A549 (cell line): ENCODE measurements at regions not wholly inside any gene's neighbourhood (a gene's known extent, or its start where the extent isn't known, plus 50 kb on each side); places are given as distances from the start of the nearest gene placed in this dataset.

Source experiments
- CTCF ChIP-seq: fragments of >200 bp; sonication (Bioruptor Twin); formaldehyde crosslinking; IDR thresholded peaks from 3 replicates; pipeline ENCODE4 v1.5.1; 2016
- HOXB5 ChIP-seq: fragments of 250-450 bp; sonication (Bioruptor Pico); IDR thresholded peaks from 2 replicates; pipeline ENCODE4 v1.5.0; 2020; ENCODE audit warnings: mild to moderate bottlenecking, moderate library complexity
- NFE2L2 ChIP-seq: fragments of 150-350 bp; conservative IDR thresholded peaks from 2 replicates; pipeline ENCODE4 v1.6.1; 2014; ENCODE audit warnings: low read length
- POLR2A ChIP-seq: IDR thresholded peaks from 2 replicates; pipeline ENCODE4 v1.6.1; 2012; ENCODE audit warnings: mild to moderate bottlenecking, low read length
- POLR2AphosphoS2 ChIP-seq: conservative IDR thresholded peaks from 2 replicates; pipeline ENCODE4 v1.6.1; 2012; ENCODE audit warnings: low read length, improper control_type of control experiment, inconsistent platforms
- RAD21 ChIP-seq, 2 experiments: fragments of >200 bp in 1 of 2; sonication (Bioruptor Twin) in 1 of 2; formaldehyde crosslinking in 1 of 2; IDR thresholded peaks in 1 of 2; conservative IDR thresholded peaks in 1 of 2; 2 replicates in 1 of 2; 3 replicates in 1 of 2; pipeline ENCODE4 v1.6.1; 2012 to 2018; ENCODE audit warnings: inconsistent platforms in 1 of 2
- SREBF2 ChIP-seq: fragments of 450-650 bp; IDR thresholded peaks from 2 replicates; pipeline ENCODE4 v1.6.1; 2014; ENCODE audit warnings: mild to moderate bottlenecking, moderate library complexity
- TF ChIP-seq, protein P1 (sequence below): fragments of 200-600 bp; sonication (generic); IDR thresholded peaks from 2 replicates; pipeline ENCODE4 v1.6.1; 2016; ENCODE audit warnings: antibody characterized with exemption, mild to moderate bottlenecking, moderate library complexity
- TF ChIP-seq, protein P2 (sequence below): IDR thresholded peaks from 2 replicates; pipeline ENCODE4 v1.6.1; 2012; ENCODE audit warnings: low read depth, borderline replicate concordance

DNA sequence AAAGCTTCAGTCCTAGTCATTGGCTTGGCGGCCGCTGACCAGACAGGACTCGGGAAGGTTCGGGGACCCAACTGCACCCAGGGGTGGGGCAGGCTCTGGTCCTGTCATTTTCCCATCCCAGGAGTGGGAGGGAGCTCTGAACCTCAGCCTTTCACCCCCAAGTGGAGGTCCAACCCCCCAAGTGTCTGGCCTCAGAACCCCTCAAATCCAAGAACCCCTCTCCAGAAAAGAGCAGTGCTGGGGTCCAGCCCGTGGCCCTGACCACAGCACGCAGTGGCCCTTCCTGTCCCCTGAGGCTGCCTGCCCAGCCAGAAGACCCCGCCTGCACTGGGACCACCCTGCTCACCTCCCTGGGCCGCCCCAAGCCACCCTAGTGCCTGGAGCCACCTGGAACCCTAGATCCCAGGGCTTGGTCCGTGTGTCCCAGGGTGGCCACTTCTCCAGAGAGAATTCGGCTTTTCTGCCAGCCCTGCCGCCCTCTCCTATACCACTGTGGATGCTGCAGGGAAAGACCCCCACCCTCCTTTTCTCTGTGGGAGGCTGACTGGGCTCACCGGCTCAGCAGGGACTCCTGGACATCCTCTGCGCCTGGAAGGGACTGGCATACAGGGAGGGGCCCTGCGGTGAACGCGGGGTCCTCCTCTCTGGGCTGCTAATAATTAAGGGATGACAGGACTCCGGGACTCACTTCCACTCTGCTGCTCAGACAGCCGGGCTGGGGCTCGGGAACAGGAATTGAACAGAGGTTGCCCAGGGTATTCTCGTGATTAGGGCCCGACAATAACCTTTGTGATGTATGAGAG, 326.9 kb upstream of the SFSWAP start:
- no peak for TF ChIP-seq POLR2A
- TF ChIP-seq, protein P1, sequence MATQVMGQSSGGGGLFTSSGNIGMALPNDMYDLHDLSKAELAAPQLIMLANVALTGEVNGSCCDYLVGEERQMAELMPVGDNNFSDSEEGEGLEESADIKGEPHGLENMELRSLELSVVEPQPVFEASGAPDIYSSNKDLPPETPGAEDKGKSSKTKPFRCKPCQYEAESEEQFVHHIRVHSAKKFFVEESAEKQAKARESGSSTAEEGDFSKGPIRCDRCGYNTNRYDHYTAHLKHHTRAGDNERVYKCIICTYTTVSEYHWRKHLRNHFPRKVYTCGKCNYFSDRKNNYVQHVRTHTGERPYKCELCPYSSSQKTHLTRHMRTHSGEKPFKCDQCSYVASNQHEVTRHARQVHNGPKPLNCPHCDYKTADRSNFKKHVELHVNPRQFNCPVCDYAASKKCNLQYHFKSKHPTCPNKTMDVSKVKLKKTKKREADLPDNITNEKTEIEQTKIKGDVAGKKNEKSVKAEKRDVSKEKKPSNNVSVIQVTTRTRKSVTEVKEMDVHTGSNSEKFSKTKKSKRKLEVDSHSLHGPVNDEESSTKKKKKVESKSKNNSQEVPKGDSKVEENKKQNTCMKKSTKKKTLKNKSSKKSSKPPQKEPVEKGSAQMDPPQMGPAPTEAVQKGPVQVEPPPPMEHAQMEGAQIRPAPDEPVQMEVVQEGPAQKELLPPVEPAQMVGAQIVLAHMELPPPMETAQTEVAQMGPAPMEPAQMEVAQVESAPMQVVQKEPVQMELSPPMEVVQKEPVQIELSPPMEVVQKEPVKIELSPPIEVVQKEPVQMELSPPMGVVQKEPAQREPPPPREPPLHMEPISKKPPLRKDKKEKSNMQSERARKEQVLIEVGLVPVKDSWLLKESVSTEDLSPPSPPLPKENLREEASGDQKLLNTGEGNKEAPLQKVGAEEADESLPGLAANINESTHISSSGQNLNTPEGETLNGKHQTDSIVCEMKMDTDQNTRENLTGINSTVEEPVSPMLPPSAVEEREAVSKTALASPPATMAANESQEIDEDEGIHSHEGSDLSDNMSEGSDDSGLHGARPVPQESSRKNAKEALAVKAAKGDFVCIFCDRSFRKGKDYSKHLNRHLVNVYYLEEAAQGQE = no peak
- no peak for TF ChIP-seq CTCF
- no peak for TF ChIP-seq RAD21 (conservative IDR thresholded peaks at IDR 0.05 in 1 of 2, IDR thresholded peaks at IDR 0.05 in 1 of 2)
- no peak for TF ChIP-seq HOXB5 (CRISPR knock-in tag)
- no peak for TF ChIP-seq NFE2L2
- TF ChIP-seq, protein P2, sequence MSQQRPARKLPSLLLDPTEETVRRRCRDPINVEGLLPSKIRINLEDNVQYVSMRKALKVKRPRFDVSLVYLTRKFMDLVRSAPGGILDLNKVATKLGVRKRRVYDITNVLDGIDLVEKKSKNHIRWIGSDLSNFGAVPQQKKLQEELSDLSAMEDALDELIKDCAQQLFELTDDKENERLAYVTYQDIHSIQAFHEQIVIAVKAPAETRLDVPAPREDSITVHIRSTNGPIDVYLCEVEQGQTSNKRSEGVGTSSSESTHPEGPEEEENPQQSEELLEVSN = no peak
- TF ChIP-seq SREBF2 = no peak
- TF ChIP-seq POLR2AphosphoS2 = no peak
